HG03095 (cell line): ENCODE measurements at regions not wholly inside any gene's neighbourhood (a gene's known extent, or its start where the extent isn't known, plus 50 kb on each side); places are given as distances from the start of the nearest gene placed in this dataset.

Source experiments
- ATAC-seq: cut with Tn5 transposase; IDR thresholded peaks from one replicate; pipeline ENCODE4 v1.9.1; 2021; ENCODE audit warnings: moderate library complexity; ENCODE audit not compliant: unreplicated experiment

GRCh38 chr1:229950908-229951307 is 116.1 kb upstream of the GALNT2 start:
- no peak for ATAC-seq

GRCh38 chr1:229951856-229952534 is 115.0 kb upstream of the GALNT2 start:
- ATAC-seq: no peak

GRCh38 chr1:229952670-229953520 is 114.1 kb upstream of the GALNT2 start:
- no peak for ATAC-seq

- no peak for ATAC-seq
These were observed 113.2 kb upstream of the GALNT2 start for GRCh38 chr1:229953736-229954326.

- no peak for ATAC-seq
These were observed 102.8 kb upstream of the GALNT2 start for GRCh38 chr1:229964281-229964680.

- ATAC-seq: no peak
These were observed 96.3 kb upstream of the GALNT2 start for GRCh38 chr1:229970714-229971113.

- ATAC-seq: no peak
These were observed 95.9 kb upstream of the GALNT2 start for GRCh38 chr1:229971141-229971540.

- ATAC-seq: no peak
These were observed 94.3 kb upstream of the GALNT2 start for GRCh38 chr1:229972600-229973296.

- ATAC-seq: no peak
These were observed 93.8 kb upstream of the GALNT2 start for GRCh38 chr1:229973297-229973612.

GRCh38 chr1:229975047-229975446 is 92.0 kb upstream of the GALNT2 start:
- ATAC-seq: no peak

- ATAC-seq: no peak
These were observed 87.0 kb upstream of the GALNT2 start for GRCh38 chr1:229980009-229980408.

GRCh38 chr1:229981736-229982135 is 85.3 kb upstream of the GALNT2 start:
- no peak for ATAC-seq

- ATAC-seq: no peak
These were observed 82.6 kb upstream of the GALNT2 start for GRCh38 chr1:229984310-229984991.

- ATAC-seq: no peak
These were observed 81.9 kb upstream of the GALNT2 start for GRCh38 chr1:229984992-229985612.

GRCh38 chr1:229985613-229986010 is 81.4 kb upstream of the GALNT2 start:
- ATAC-seq: no peak

- no peak for ATAC-seq
These were observed 80.2 kb upstream of the GALNT2 start for GRCh38 chr1:229986737-229987337.

- no peak for ATAC-seq
These were observed 79.1 kb upstream of the GALNT2 start for GRCh38 chr1:229987953-229988352.

- ATAC-seq: no peak
These were observed 78.5 kb upstream of the GALNT2 start for GRCh38 chr1:229988534-229988933.

GRCh38 chr1:229989591-229990248 is 77.3 kb upstream of the GALNT2 start:
- no peak for ATAC-seq

GRCh38 chr1:229990326-229990725 is 76.7 kb upstream of the GALNT2 start:
- ATAC-seq: no peak
